A673 (cell line): ENCODE measurements at regions not wholly inside any gene's neighbourhood (a gene's known extent, or its start where the extent isn't known, plus 50 kb on each side); places are given as distances from the start of the nearest gene placed in this dataset.

ENCODE experiments used
- CTCF ChIP-seq: fragments of 300-800, 200-600 bp; sonication (generic); conservative IDR thresholded peaks from 2 replicates; pipeline ENCODE4 v1.5.1; 2017; ENCODE audit warnings: low read depth, mild to moderate bottlenecking, antibody characterized with exemption, low read length, moderate library complexity, mixed read lengths
- EZH2 ChIP-seq: fragments of 200-600 bp; sonication (generic); IDR thresholded peaks from 2 replicates; pipeline ENCODE4 v1.6.1; 2017; ENCODE audit warnings: borderline replicate concordance, low read depth, mild to moderate bottlenecking, mixed read lengths, antibody characterized with exemption, low read length; ENCODE audit not compliant: poor library complexity, severe bottlenecking

DNA sequence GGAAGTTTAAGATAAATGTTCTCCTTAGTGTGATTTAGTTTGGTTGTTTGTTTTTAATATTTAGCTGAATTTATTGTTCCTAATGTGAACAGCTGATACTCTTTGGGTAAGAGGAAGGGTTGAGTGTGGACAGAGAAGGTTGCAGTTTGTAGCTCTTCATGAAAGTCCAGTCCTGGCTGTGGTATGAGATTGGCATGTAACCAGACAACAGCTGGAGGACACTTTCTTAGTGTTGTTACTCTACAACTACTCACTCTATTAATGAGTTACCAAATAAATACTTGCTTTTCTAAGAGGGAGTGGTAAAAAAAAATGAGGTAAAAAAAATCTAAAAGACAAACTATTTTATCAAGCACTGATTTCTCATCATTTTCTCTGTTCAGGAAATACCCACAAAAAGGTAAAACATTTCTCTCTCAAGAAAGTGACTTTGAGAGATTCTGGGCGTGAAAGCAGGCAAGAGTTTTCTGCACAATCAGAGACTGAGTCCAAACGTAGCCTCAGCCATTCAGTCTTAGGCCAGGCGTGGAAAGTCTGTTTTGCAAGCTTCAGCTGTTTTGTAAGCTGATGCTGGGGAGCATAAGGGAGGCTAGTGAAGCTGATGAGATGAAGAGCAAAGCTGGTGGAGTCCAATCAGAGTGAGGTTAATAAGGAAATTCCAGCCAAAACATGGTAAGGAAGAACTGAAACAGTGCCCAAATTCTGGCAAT, 138.5 kb upstream of the ARPP21 start:
- no peak for TF ChIP-seq CTCF
- TF ChIP-seq EZH2: no peak
